Smooth muscle cell (in vitro differentiated cells): ENCODE measurements at regions not wholly inside any gene's neighbourhood (a gene's known extent, or its start where the extent isn't known, plus 50 kb on each side); places are given as distances from the start of the nearest gene placed in this dataset.

ENCODE experiments used
- DNase-seq: peaks from one replicate; lab custom pipeline; 2025; ENCODE audit not compliant: unreplicated experiment; lab: John Stamatoyannopoulos, UW
- H2AFZ ChIP-seq: fragments of 200-600 bp; sonication (generic); 2 replicates; pipeline ENCODE4 v1.6.0; 2016; ENCODE audit warnings: antibody characterized with exemption, low read depth, mild to moderate bottlenecking
- H3F3A ChIP-seq: fragments of 200-600 bp; sonication (generic); 2 replicates; pipeline ENCODE4 v1.6.0; 2017; ENCODE audit warnings: antibody characterized with exemption, low read depth
- H3K27ac ChIP-seq: fragments of 200-600 bp; sonication (generic); 2 replicates; pipeline ENCODE4 v1.5.1; 2016; ENCODE audit warnings: low read depth, mild to moderate bottlenecking
- H3K27me3 ChIP-seq: fragments of 200-600 bp; sonication (generic); 2 replicates; pipeline ENCODE4 v1.6.1; 2016; ENCODE audit warnings: low read depth, mild to moderate bottlenecking
- H3K36me3 ChIP-seq: fragments of 200-600 bp; sonication (generic); 2 replicates; pipeline ENCODE4 v1.5.1; 2016; ENCODE audit warnings: low read depth
- H3K4me1 ChIP-seq: fragments of 200-600 bp; sonication (generic); 2 replicates; pipeline ENCODE4 v1.5.1; 2016; ENCODE audit warnings: low read depth
- H3K4me2 ChIP-seq: fragments of 200-600 bp; sonication (generic); 2 replicates; pipeline ENCODE4 v1.6.0; 2016; ENCODE audit warnings: mild to moderate bottlenecking
- H3K4me3 ChIP-seq: fragments of 200-600 bp; sonication (generic); 2 replicates; pipeline ENCODE4 v1.5.1; 2016; ENCODE audit warnings: mild to moderate bottlenecking
- H3K79me2 ChIP-seq: fragments of 200-600 bp; sonication (generic); 2 replicates; pipeline ENCODE4 v1.6.0; 2016; ENCODE audit warnings: low read depth, mild to moderate bottlenecking
- H3K9ac ChIP-seq: fragments of 200-600 bp; sonication (generic); 2 replicates; pipeline ENCODE4 v1.6.0; 2016; ENCODE audit warnings: low read depth
- H3K9me3 ChIP-seq: fragments of 200-600 bp; sonication (generic); replicated peaks from 2 replicates; pipeline ENCODE4 v1.5.1; 2016; ENCODE audit warnings: low read depth
- H4K20me1 ChIP-seq: fragments of 200-600 bp; sonication (generic); 2 replicates; pipeline ENCODE4 v1.6.0; 2016; ENCODE audit warnings: low read depth
- WGBS: methylation state at CpG from one replicate; pipeline ENCODE4 v1.1.7; 2016; ENCODE audit warnings: low lambda C conversion rate; 5-methylcytosine and 5-hydroxymethylcytosine counted together
- TF ChIP-seq, protein P1 (sequence below): fragments of 200-600 bp; sonication (generic); IDR thresholded peaks from 2 replicates; pipeline ENCODE4 v1.5.1; 2017; ENCODE audit warnings: borderline replicate concordance, mild to moderate bottlenecking, antibody characterized with exemption; ENCODE audit not compliant: insufficient read depth, poor library complexity, severe bottlenecking

DNA sequence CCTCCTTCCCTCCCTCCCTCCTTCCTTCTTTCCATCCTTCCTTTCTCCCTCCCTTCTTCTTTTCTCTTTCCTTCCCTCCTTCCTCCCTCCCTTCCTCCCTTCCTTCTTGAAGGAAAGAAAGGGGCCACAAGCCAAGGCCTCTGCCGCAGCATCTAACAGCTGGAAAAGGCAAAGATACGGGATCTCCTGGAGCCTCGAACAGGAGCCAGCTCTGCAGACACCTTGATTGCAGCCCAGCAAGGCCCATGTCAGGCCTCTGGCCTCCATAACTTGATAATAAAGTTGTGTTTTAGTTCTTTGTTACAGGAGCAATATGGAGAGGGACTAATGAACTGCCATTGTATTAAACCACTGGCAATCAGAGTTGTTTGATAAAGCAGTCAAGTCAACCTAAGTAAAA lies 348.9 kb upstream of the B3GAT1 start:
- DNase-seq: no peak
- Histone ChIP-seq H3K4me2 (no peak overlapping the region), H3F3A (no peaks in the 10 kb centered on the region), H2AFZ (no peak overlapping the region), H3K36me3 (no peaks in the 10 kb centered on the region), H3K9me3 (no peaks in the 10 kb centered on the region), H3K4me3 (no peak overlapping the region), H3K79me2 (no peaks in the 10 kb centered on the region), H3K27me3 (peaks cover 18% of the 10 kb centered on the region), H3K27ac (no peak overlapping the region), H3K4me1 (no peaks in the 10 kb centered on the region), H3K9ac (no peak overlapping the region), H4K20me1 (no peaks in the 10 kb centered on the region)
- TF ChIP-seq, protein P1, sequence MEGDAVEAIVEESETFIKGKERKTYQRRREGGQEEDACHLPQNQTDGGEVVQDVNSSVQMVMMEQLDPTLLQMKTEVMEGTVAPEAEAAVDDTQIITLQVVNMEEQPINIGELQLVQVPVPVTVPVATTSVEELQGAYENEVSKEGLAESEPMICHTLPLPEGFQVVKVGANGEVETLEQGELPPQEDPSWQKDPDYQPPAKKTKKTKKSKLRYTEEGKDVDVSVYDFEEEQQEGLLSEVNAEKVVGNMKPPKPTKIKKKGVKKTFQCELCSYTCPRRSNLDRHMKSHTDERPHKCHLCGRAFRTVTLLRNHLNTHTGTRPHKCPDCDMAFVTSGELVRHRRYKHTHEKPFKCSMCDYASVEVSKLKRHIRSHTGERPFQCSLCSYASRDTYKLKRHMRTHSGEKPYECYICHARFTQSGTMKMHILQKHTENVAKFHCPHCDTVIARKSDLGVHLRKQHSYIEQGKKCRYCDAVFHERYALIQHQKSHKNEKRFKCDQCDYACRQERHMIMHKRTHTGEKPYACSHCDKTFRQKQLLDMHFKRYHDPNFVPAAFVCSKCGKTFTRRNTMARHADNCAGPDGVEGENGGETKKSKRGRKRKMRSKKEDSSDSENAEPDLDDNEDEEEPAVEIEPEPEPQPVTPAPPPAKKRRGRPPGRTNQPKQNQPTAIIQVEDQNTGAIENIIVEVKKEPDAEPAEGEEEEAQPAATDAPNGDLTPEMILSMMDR: no peak
- WGBS: 65% methylated on average over 3 of the region's 3 CpGs

DNA sequence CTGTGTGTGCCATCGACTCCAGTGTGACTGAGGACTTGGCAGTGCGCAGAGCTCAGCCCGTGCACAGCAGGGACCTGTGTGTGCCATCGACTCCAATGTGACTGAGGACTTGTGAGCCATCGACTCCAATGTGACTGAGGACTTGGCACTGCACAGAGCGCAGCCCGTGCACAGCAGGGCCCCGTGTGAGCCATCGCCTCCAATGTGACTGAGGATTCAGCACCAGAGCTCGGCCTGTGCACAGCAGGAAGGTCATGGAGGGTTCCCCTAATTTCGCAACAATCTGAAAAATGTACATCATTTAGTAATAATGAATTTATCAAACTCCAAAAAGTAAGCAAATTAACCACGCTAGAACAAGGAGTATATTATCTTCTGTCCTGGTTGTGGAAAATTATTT lies 348.3 kb upstream of the B3GAT1 start:
- Histone ChIP-seq H3K4me1 (no peaks in the 10 kb centered on the region), H3K9me3 (no peaks in the 10 kb centered on the region), H2AFZ (no peak overlapping the region), H3K36me3 (no peaks in the 10 kb centered on the region), H3K79me2 (no peaks in the 10 kb centered on the region), H3F3A (no peaks in the 10 kb centered on the region), H3K4me3 (no peak overlapping the region), H3K9ac (no peak overlapping the region), H3K27me3 (peaks cover 20% of the 10 kb centered on the region), H3K4me2 (no peak overlapping the region), H3K27ac (no peak overlapping the region), H4K20me1 (no peaks in the 10 kb centered on the region)
- WGBS: 96% methylated on average over 10 of the region's 12 CpGs
- no peak for DNase-seq
- TF ChIP-seq, protein P1: no peak

DNA sequence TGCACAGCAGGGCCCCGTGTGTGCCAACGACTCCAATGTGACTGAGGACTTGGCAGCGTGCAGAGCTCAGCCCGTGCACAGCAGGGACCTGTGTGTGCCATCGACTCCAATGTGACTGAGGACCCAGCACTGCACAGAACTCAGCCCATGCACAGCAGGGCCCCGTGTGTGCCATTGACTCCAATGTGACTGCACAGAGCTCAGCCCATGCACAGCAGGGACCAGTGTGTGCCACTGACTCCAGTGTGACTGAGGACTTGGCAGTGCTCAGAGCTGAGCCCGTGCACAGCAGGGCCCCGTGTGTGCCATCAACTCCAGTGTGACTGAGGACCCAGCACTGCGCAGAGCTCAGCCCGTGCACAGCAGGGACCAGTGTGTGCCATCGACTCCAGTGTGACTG lies 347.8 kb upstream of the B3GAT1 start:
- TF ChIP-seq, protein P1: no peak
- Histone ChIP-seq H3K4me2 (no peak overlapping the region), H3K27me3 (peaks cover 24% of the 10 kb centered on the region), H4K20me1 (no peaks in the 10 kb centered on the region), H3F3A (no peaks in the 10 kb centered on the region), H3K9ac (no peak overlapping the region), H3K9me3 (no peaks in the 10 kb centered on the region), H3K36me3 (no peaks in the 10 kb centered on the region), H2AFZ (no peak overlapping the region), H3K79me2 (no peaks in the 10 kb centered on the region), H3K4me3 (no peak overlapping the region), H3K27ac (no peak overlapping the region), H3K4me1 (no peaks in the 10 kb centered on the region)
- DNase-seq: no peak
- 76% methylated on average over 10 of the region's 11 CpGs for WGBS

GRCh38 chr11:134759274-134759673 lies 347.2 kb upstream of the B3GAT1 start:
- H3K4me1 ChIP-seq: no peaks in the 10 kb centered on the region
- no peaks in the 10 kb centered on the region for H3K9me3 ChIP-seq
- no peak overlapping the region for H3K4me3 ChIP-seq
- no peaks in the 10 kb centered on the region for H3K36me3 ChIP-seq
- TF ChIP-seq, protein P1: no peak
- H3K27me3 ChIP-seq: peaks cover 24% of the 10 kb centered on the region
- no peak for DNase-seq
- no peak overlapping the region for H3K4me2 ChIP-seq
- no peaks in the 10 kb centered on the region for H4K20me1 ChIP-seq
- H2AFZ ChIP-seq: no peak overlapping the region
- H3K27ac ChIP-seq: no peak overlapping the region
- 85% methylated on average over 11 of the region's 11 CpGs for WGBS
- no peaks in the 10 kb centered on the region for H3F3A ChIP-seq
- H3K9ac ChIP-seq: no peak overlapping the region
- H3K79me2 ChIP-seq: no peaks in the 10 kb centered on the region
